Fibroblast of villous mesenchyme (primary cell): ENCODE measurements at regions not wholly inside any gene's neighbourhood (a gene's known extent, or its start where the extent isn't known, plus 50 kb on each side); places are given as distances from the start of the nearest gene placed in this dataset.
"Not testable (repeated sequence)": the region's sequence is repeated elsewhere in the genome, so short reads cannot be mapped to it uniquely, and the experiment has no call there.

Experiments
- DNase-seq: peaks from one replicate; pipeline ENCODE4 v3.0.0-alpha.2; 2010; ENCODE audit warnings: low read depth
- H3K4me3 ChIP-seq: 2 replicates; pipeline ENCODE4 v1.5.1; 2011; ENCODE audit warnings: low read depth, mild to moderate bottlenecking, low read length
- CTCF ChIP-seq: IDR thresholded peaks from 2 replicates; pipeline ENCODE4 v1.5.1; 2012; ENCODE audit warnings: low read depth, mild to moderate bottlenecking, low read length; ENCODE audit not compliant: insufficient read depth

- no peak for DNase-seq
- no peak overlapping the region for H3K4me3 ChIP-seq
- TF ChIP-seq CTCF: peak; percentile 8
Measured at GRCh38 chr1:178587975-178588374, 75.1 kb downstream of the TEX35 start.

- H3K4me3 ChIP-seq, DNase-seq: not testable (repeated sequence)
Measured at GRCh38 chr1:178589042-178589441, 76.1 kb downstream of the TEX35 start.

- not testable (repeated sequence) for DNase-seq
Measured at GRCh38 chr1:178591811-178592210, 78.9 kb downstream of the TEX35 start.

GRCh38 chr1:178593515-178593914 lies 80.6 kb downstream of the TEX35 start:
- DNase-seq: no peak
- no peak for TF ChIP-seq CTCF
- no peak overlapping the region for H3K4me3 ChIP-seq

More at GRCh38 chr1:178591811-178592210, 78.9 kb downstream of the TEX35 start:
- H3K4me3 ChIP-seq: not testable (repeated sequence)

GRCh38 chr1:178594133-178594532 lies 81.2 kb downstream of the TEX35 start:
- no peak for TF ChIP-seq CTCF
- DNase-seq: no peak
- no peak overlapping the region for H3K4me3 ChIP-seq

- no peak for DNase-seq
- H3K4me3 ChIP-seq: no peak overlapping the region
- TF ChIP-seq CTCF: no peak
Measured at GRCh38 chr1:178595491-178595890, 82.6 kb downstream of the TEX35 start.

- TF ChIP-seq CTCF: no peak
Measured at GRCh38 chr1:178599087-178599486, 86.2 kb downstream of the TEX35 start.

GRCh38 chr1:178599745-178600144 lies 86.8 kb downstream of the TEX35 start:
- no peak for TF ChIP-seq CTCF
- DNase-seq: no peak
- H3K4me3 ChIP-seq: no peak overlapping the region

More at GRCh38 chr1:178599087-178599486, 86.2 kb downstream of the TEX35 start:
- DNase-seq: no peak
- H3K4me3 ChIP-seq: no peak overlapping the region
